HG03521 (cell line): ENCODE measurements at regions not wholly inside any gene's neighbourhood (a gene's known extent, or its start where the extent isn't known, plus 50 kb on each side); places are given as distances from the start of the nearest gene placed in this dataset.

Experiments used
- ATAC-seq: cut with Tn5 transposase; IDR thresholded peaks from one replicate; pipeline ENCODE4 v1.9.1; 2021; ENCODE audit warnings: mild to moderate bottlenecking, moderate library complexity; ENCODE audit not compliant: unreplicated experiment

DNA sequence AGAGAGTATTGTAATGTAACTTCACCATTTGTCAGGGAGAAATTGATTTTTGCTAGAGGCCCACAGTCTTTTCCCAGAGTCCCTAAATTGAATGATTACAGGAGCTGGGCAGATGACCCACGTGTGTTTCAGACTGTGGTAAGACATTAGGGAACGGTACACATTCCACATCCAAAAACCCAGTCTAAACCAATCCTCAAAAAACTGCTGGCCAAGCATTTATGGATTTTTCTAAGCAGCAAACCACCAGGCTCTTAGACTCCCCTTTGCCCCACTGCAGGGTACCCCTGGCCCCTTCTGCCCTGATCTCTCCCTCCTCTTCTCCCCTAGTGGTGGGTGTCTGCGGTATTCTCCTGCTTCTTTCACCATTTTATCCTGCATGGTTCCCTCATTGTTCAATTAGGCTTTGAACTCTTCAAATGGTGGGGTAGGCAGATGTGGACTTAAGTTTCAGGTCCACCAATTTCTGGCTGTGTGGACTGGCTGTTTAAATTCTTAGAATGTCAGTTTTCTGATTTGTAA lies 135.5 kb upstream of the SORCS3 start:
- no peak for ATAC-seq

DNA sequence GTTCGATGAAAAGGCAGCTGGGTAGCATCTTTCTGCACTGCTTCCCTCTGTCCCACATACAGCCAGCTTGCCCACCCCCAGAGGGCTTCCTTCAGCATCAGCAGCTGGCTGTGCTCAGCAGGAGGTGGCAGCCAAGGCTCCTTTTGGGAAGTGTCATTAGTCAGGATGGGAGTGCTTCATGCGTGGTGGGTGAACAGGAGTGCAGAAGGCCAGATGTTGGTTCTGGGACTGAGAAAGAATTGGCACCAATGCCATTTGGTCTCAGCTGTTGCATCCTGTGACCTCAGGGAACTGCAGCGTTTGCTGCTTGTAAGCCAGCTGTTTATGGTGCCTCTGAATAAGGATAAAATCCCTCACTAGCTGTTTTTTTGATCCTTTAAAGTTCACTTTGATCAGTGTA lies 131.1 kb upstream of the SORCS3 start:
- ATAC-seq: no peak

DNA sequence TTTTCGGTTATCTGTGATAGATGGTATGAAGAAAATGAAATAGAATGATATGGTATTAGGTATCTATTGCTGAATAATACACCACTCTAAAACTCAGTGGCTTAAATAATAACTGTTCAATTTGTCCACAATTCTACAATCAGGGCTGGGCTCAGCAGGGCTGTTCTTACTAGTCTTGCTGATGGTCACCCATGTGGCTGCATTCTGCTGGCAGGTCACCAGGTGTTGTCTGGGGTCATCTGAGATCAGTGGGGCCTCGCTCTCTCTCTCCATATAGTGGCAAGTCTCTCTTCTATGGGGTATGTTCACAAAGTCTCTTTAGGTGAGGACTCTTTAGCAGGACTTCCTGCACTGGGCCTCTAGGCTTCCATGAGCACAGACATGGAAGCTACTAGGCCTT lies 130.4 kb upstream of the SORCS3 start:
- ATAC-seq: no peak

DNA sequence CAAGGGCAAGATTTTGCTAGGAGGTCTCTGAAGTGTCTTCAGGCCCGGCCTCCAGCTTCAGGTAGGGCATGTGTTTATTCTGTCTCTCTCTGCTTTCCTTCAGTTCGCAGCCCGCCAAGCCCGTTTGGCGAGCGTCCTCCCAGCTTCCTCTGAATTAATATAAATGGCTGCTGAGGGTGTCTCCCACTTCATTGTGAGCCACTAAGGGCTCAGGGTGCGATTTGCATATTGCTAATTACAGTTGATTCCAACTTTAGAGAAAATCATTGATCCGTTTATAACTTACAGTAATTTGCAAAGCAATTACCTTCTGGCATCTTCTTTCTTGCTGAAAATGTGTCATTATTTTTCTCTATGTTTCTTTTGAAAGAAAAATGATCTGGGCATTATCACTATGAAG lies 128.3 kb upstream of the SORCS3 start:
- no peak for ATAC-seq

DNA sequence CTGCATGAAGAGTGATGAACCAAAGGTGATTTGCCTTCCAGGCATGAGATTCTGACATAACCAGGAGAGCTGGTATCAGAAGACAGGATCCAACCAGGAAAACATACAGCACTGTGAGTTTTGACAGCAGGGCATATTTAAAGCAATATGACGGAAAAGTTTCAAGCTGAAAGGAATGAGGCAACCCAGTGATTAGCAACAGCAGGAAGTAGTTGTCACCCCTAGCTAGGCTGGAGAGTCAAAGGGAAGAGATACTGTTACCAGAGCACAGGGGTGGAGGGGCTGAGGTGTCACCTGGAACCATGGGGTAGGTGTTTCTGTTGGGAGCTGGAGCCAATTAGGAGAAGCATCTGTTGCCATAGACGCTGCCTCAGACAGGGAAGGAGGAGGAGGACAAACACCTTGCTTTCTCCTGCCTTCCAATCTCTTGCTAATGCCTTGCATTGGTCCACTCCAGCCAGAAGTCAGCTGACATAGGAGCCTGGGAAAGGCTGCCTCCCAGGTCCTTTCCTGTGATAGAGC lies 125.4 kb upstream of the SORCS3 start:
- ATAC-seq: no peak

DNA sequence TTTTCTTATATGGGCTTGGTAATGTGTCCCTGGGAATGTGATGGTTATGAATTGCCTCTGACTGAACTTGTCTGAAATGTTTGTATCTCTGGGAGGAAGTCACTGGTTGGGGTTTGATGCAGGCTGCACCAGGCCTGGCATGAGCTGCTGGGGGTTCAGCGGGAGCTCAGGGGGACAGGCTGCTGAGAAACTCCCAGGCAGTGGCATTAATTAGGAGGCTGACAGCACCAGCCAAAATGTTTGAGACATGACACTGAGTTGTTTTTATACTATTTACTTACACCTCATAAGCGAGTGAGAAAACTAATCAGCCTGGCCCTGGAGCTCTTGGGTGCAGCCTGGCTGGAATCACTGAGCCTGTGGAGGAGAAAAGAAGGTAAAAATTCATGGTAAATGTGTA lies 124.1 kb upstream of the SORCS3 start:
- ATAC-seq: no peak

DNA sequence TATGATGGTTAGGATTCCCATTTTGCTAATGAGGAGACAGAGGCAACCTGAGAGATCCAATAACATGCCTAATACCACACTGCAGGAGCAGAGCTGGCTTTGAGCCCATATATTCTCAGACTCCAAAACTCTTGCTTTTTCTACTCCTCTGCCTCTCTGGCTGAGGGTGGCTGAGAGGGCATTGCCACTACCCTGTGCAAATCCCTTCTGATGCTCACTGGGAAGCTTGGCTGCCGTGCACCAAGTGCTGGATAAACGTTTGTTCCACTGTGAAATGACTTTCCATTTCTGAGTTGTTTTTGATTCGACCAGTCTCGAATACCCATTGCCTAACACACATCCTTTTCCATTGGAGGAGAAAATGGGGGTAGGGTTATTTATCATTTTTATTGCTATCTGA lies 123.1 kb upstream of the SORCS3 start:
- no peak for ATAC-seq

DNA sequence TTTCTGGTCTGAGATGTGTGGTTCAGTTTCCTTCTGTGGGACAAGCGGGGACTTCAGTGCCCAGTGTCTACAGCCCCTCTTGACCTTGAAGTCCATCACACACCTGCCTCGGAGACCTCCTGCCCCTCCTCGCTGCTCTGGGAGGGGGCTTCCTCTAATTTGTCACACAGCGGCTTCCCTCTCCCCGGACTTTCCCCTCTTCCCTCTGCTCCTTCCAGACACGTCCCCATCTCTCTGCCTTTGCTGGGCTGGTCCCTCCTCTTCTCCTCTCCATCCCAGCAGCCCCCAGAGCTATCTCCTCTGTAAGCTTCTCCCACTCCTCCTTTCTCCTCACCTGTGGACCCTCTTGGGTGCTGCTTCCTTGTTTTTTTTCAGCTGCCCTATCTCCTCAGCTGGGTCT lies 122.2 kb upstream of the SORCS3 start:
- ATAC-seq: no peak

DNA sequence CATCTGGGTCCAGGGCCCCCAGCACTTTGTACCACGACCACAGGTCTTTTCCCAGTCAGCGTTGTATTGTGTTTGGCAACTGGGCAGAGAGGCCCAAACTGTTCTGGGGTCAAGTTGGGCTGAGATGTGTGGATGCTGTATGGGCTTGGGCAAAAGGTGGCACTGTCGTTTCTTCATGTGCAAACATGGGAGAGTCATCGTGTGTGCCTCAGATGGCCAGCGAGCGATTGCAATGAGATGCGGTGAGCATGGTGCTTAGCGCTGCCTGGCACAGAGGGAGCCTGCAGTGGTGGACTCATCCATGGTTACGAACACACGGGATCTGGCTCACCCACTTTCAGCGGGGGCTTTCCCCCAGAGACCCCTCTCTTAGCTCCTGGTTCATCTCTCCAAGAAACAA lies 120.4 kb upstream of the SORCS3 start:
- ATAC-seq: no peak

DNA sequence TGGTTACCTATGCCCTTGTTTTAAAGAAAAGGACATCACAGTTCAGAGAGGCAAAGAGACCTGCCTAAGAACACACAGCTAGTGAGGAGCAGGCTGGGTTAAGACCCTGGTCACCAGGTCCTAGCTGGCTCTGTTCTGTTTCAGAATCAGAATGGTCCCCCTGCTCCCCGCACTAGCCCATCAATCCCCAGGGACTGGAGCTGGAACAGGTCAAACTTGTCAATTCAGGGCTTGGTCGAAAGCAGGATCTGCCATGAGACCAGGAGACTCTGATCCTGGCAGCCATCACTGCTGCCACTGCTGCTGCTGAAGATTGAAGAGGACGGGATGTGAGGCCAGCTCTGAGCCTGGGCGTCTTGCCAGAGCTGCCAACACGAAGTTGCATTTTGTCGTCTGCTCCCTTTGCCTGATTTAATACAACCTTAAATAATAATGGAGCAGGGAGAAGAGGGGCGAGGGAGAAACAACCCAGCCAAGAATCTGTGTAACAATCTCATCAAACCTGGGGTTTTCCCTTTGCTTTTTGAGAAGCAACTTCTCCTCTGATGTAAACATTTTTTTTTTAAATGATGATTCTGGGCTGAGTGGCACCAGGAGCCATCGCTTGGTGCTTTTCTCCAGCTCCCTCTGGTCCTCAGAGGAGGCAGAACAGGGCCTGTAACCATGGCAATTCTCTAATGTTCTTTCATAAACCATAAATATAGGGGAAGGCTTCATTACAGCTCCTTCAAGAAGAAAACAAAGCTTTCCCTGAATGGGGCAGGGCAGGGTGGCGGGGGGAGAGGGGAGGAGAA lies 119.0 kb upstream of the SORCS3 start:
- no peak for ATAC-seq

DNA sequence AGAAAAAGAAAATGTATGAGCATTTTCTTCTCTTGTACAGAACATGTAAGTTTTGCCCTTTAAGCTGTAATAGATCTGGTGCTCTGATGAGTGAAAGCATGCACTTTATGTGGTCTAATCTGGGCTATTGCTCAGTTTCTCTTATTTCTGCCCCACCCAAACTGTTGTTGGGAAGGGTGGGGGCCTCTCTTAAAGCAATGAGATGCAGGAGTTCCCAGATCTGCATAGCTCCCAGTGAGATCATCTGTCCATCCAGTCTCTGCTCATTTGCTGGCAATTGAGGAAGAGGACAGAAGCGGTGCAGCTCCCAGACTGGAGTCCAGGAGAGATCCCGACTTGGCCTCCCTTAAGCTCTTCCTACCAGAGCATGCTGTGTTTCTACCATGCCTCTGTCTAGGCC lies 114.9 kb upstream of the SORCS3 start:
- ATAC-seq: no peak

DNA sequence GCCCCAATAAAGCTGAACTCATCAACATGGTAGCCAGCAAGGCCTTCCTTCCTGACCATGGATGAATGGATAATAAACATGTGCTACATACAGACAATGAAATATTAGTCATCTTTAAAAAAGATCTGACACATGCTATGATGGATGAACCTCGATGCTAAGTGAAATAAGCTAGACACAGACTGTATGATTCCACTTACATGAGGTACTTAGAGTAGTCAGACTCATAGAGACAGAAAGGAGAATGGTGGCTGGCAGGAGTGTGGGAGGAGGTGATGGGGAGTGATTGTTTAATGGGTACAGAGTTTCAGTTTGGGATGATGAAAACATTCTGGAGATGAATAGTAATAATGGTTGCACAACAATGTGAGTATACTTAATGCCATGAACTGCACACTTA lies 114.1 kb upstream of the SORCS3 start:
- no peak for ATAC-seq

DNA sequence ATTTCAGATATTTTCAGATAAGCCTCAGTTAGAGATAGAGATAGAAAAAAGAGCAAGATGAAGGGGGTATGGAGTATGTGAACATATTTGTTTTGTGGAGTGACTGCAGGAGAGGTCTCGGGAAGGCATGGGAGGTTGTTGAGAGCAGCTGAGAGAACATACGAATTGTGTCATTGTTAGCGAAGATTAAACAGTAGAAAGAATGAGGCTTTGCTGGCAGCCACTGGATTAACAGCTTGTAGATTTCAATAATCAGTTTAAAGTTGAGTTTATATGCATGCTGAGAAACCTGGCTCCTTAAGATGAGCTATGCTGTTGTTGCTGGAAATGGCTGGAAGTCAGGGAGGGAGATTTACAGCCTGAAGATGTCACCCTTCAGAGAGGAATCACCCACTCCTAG lies 100.9 kb upstream of the SORCS3 start:
- no peak for ATAC-seq

DNA sequence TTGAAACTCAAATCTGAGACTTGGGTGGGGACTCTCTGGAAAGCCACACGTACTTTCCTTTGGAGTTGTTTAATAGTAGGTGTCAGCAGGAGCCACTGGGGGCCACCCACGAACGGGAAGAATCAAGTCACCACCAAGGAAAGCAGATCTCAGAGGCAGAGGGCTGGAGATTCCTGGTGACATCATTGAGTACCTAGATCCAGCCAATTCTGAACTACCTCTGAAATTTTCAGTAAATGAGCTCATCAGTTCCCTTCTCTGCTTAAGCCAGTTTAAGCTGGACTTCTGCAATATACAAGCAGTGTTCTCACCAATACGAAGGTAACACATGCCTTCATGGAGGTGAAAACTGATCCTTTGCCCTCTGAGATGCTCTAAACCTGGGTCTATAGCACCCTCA lies 99.3 kb upstream of the SORCS3 start:
- ATAC-seq: no peak

DNA sequence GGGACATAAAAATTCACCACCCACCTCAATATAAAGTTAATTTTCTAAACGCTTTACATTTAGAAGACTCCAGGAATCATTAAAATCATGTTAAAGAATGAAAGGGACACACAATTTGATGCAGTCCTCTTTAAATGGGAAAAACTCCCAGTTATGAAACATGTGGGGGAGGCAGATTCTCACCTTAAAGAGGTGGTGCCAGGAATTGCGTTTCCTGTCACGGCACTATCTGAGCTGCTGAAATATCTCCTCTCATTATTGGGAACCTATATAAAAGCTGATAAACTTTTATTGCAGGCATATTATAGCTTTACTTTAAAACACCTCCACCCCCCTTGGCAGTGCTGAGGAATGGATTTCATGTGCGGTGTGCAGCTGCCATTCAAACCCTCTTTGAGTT lies 94.8 kb upstream of the SORCS3 start:
- ATAC-seq: no peak

DNA sequence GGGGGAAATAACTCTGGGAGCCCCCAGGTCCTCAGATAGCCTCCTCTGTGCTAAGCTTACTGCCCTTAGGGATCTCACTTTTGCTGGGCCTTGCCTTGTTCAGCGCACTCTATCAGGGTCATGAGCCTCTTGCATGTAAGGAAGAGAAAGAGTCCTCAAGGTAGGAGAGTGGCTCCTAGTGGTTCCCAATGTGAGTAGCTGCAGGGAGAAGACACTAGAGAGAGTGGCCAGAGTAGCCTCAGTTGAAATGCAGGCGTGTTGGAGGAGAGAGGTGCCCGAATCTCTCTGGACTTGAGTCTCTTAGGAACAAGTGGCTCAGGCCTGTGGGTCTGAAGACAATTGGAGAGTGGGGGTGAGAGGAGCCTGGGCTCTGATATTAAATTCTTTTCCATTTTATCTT lies 94.3 kb upstream of the SORCS3 start:
- ATAC-seq: no peak

DNA sequence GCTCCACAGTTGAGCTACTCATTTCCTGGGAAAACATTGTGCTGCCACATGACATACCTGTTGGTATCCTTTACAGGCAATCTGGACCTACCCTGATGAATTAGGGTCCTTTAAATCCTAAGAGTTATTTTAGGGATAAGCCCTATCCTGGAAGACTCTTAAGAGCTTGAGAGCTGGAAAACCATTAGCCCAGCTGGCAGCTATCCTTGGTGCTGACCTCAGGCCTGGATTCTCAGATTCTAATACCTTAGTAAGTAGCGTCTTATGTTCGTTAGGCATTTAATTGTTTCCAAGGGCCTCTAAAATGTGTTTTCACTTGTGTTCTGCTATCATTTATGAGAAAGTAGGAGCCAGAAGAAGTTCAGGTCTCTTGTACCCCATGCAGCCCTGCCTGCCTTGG lies 93.0 kb upstream of the SORCS3 start:
- ATAC-seq: no peak

DNA sequence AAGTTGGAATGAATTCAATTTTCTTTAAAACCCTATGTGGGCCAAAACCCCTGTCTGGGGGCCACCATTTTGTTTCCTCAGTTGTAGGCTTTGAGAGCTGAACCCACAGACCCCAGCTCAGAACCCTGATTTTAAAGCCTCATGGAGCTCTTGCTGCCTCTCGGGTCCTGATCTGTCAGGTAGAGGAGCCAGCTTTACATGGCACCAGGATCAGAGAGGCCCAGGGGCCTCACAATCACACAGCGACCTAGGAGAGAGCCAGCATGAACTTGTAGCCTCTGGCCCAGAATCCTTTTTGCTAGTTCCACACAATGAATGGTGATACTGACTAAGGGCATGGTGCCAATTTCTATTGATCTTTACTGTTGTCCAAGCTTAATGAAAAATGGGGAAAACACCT lies 84.3 kb upstream of the SORCS3 start:
- ATAC-seq: no peak

DNA sequence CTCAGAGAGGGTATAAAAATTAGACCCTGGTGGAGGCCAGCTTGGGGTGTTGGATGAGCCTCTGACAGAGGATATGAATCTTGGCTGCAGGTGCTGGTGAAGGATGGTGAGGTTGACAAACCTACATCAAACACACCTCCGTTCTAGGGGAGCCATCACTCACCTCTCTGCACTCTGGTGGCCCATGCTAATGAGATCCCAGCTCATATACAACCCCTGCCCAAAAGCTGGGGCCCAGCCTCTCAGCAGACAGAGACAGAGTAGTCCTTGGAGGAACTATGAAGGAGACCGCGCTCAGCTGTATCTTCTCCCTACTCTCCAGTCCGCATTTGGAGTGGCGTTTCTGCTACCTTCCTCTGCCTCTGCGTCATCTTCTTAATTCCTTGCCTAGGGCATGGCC lies 83.1 kb upstream of the SORCS3 start:
- no peak for ATAC-seq

DNA sequence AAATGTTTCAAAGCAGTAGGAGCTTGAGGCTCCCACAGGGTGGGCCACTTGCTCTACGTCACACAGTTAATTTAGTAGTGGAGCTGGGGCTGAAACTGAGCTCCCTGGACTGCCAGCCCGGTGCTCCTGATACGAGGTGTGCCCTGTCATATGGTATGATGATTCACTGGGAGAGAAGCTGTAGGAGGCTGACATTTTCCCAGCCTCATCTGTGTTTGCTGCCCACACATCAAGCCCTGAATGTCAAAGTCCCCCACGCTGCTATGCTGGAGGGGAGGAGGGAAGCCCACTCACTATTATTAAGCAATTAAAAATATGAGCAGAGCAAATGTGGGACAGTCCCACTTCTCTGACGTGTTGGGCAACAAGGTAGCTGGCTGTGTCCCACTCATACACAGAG lies 81.2 kb upstream of the SORCS3 start:
- ATAC-seq: no peak

DNA sequence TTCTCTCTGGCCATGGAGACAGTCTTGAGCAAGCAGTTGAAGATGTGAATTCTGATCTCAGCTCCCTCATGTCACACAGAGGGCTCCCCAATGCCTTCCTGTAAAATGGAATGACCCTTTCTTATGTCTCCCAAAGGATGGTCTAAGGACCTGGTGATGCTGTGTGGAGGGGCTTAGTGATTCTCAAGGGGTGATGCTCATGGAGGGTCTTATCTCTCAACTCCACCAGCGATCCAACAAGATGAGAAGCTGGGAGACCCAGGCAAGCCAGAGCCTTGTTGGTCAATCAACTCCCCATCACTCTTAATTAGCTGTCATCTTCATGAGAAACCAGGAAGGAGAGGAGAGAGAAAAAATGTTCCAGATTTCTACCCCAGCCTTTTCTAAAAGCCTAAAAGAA lies 78.0 kb upstream of the SORCS3 start:
- no peak for ATAC-seq

DNA sequence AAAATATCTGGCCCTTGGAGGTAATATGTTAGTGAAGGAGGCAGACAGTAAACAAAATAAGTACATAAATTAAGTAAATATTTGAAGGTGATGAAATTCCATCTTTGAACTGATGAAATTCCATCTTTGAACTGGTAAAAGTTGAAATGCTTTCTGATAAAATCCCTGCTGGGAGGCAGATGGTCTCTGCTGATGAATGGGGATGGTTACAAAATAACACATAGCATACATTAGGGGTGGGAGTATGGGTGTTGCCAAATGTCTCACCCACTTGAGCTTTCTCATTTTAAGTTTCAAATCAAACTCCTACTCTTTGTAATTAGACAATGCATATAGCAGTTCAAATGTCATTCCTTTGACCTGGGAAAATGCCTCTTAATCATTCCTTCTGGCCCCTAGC lies 77.5 kb upstream of the SORCS3 start:
- no peak for ATAC-seq

DNA sequence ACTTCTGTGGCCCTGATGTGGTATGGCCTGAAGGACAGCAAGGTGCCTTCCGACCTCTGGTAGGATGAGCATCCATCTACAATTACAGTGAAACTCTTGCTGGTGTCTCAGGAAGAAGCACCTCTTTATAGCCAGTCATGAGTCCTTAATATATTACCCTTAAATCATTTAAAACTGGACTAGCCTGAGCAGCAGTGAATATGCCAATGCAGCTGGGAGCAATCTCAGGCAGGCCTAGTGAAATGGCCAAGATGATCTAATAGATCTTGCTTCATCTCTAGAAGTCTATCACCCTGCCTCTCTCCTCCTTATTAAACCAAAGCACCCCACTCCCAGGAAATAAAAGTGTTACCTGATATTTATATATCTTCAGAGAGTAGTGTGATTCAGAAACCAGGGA lies 66.7 kb upstream of the SORCS3 start:
- ATAC-seq: no peak
